H1 (cell line): ENCODE measurements at regions not wholly inside any gene's neighbourhood (a gene's known extent, or its start where the extent isn't known, plus 50 kb on each side); places are given as distances from the start of the nearest gene placed in this dataset.

Source experiments
- FOSL1 ChIP-seq: IDR thresholded peaks from 2 replicates; pipeline ENCODE4 v1.6.1; 2011; ENCODE audit warnings: mild to moderate bottlenecking, low read depth, low read length, moderate library complexity; ENCODE audit not compliant: insufficient read depth
- HDAC6 ChIP-seq: IDR thresholded peaks from one replicate; pipeline ENCODE4 v1.7.1; 2012; ENCODE audit warnings: low read depth, mild to moderate bottlenecking, inconsistent platforms, low read length, moderate library complexity
- JUND ChIP-seq: IDR thresholded peaks from 2 replicates; pipeline ENCODE4 v1.6.1; 2011; ENCODE audit warnings: mild to moderate bottlenecking, improper control_type of control experiment, low read length
- KDM5A ChIP-seq: fragments of 200-600 bp; IDR thresholded peaks from 2 replicates; pipeline ENCODE4 v1.7.1; 2012; ENCODE audit warnings: mild to moderate bottlenecking, low read length, inconsistent platforms, mixed read lengths
- POLR2AphosphoS5 ChIP-seq: IDR thresholded peaks from 2 replicates; pipeline ENCODE4 v1.6.1; 2011; ENCODE audit warnings: low read depth, low read length
- POU5F1 ChIP-seq: IDR thresholded peaks from 2 replicates; pipeline ENCODE4 v1.6.1; 2011; ENCODE audit warnings: low read depth, mild to moderate bottlenecking, low read length, moderate library complexity
- SRF ChIP-seq: IDR thresholded peaks from 2 replicates; pipeline ENCODE4 v1.6.1; 2011; ENCODE audit warnings: mild to moderate bottlenecking, low read depth, low read length, moderate library complexity
- SUZ12 ChIP-seq: fragments of 200-600 bp; sonication (generic); IDR thresholded peaks from 2 replicates; pipeline ENCODE4 v1.6.1; 2012; ENCODE audit warnings: mild to moderate bottlenecking, inconsistent platforms, low read length, moderate library complexity, mixed read lengths

GRCh38 chr21:28627691-28628090 lies 365.0 kb downstream of the LTN1 start (continued):
- TF ChIP-seq KDM5A, result no peak
- TF ChIP-seq SRF, result no peak
- TF ChIP-seq SUZ12, result no peak
- no peak for TF ChIP-seq HDAC6
- TF ChIP-seq POU5F1, result no peak
- TF ChIP-seq FOSL1, result no peak
- TF ChIP-seq POLR2AphosphoS5, result no peak
- TF ChIP-seq JUND, result no peak
